WERI-Rb-1 (cell line): ENCODE measurements at regions not wholly inside any gene's neighbourhood (a gene's known extent, or its start where the extent isn't known, plus 50 kb on each side); places are given as distances from the start of the nearest gene placed in this dataset.

ENCODE experiments used
- DNase-seq: peaks from one replicate; pipeline ENCODE4 v3.0.0-alpha.2; 2020
- H3K27ac ChIP-seq: fragments of 250-450 bp; sonication (Bioruptor Pico); 2 replicates; pipeline ENCODE4 v1.5.1; 2020; ENCODE audit warnings: mild to moderate bottlenecking, moderate library complexity
- H3K27me3 ChIP-seq: fragments of 250-450 bp; sonication (Bioruptor Pico); 2 replicates; pipeline ENCODE4 v1.5.1; 2021; ENCODE audit warnings: mild to moderate bottlenecking, low read depth, moderate library complexity; ENCODE audit not compliant: insufficient read depth, severe bottlenecking
- H3K36me3 ChIP-seq: fragments of 250-450 bp; sonication (Bioruptor Pico); 2 replicates; pipeline ENCODE4 v1.5.1; 2020; ENCODE audit warnings: mild to moderate bottlenecking, moderate library complexity
- H3K4me3 ChIP-seq: 2 replicates; pipeline ENCODE4 v1.5.1; 2011; ENCODE audit warnings: low read depth, mild to moderate bottlenecking, control low read depth, low read length
- H3K9me3 ChIP-seq: fragments of 250-450 bp; sonication (Bioruptor Pico); 2 replicates; pipeline ENCODE4 v1.5.1; 2021; ENCODE audit warnings: mild to moderate bottlenecking, moderate library complexity; ENCODE audit not compliant: severe bottlenecking
- CTCF ChIP-seq: IDR thresholded peaks from 2 replicates; pipeline ENCODE4 v1.5.1; 2011; ENCODE audit warnings: low read depth, mild to moderate bottlenecking, control low read depth, inconsistent platforms, low read length

GRCh38 chr12:75760573-75761294 lies 249.3 kb upstream of the KRR1 start:
- no peaks in the 10 kb centered on the region for H3K36me3 ChIP-seq
- H3K27me3 ChIP-seq = no peaks in the 10 kb centered on the region
- peak overlapping the region; percentile 37; the same call in 1 of the 2 replicates for H3K27ac ChIP-seq
- no peak for DNase-seq
- no peak for TF ChIP-seq CTCF
- H3K9me3 ChIP-seq = no peaks in the 10 kb centered on the region
- H3K4me3 ChIP-seq = no peak overlapping the region

GRCh38 chr12:75759842-75760572 lies 248.6 kb upstream of the KRR1 start:
- no peak for DNase-seq
- no peak overlapping the region for H3K4me3 ChIP-seq
- no peak for TF ChIP-seq CTCF
- H3K27ac ChIP-seq = peak overlapping the region; percentile 37; the same call in 1 of the 2 replicates
- H3K36me3 ChIP-seq = no peaks in the 10 kb centered on the region
- no peaks in the 10 kb centered on the region for H3K27me3 ChIP-seq
- no peaks in the 10 kb centered on the region for H3K9me3 ChIP-seq

DNA sequence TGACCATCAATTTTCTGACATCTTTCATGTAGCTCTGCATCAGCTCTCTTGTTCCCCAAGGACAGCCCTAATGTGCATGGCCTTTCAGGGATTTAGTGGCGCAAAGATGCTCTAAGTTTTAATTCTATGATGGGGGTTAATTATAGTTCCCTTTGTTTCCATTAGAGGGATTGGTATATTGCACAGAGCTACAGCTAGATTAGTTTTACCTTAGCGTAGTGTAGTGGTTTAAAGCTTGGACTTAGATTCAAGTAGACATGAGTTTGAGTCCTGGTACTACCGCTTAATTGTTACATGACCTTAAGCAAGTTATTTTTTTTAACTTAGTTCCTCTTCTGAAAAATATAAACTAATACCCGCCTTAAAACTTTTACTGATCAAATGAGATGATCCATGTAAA lies 247.8 kb upstream of the KRR1 start:
- Histone ChIP-seq H3K27me3 (no peaks in the 10 kb centered on the region), H3K36me3 (no peaks in the 10 kb centered on the region), H3K9me3 (no peaks in the 10 kb centered on the region), H3K27ac (no peak overlapping the region), H3K4me3 (no peak overlapping the region)
- no peak for TF ChIP-seq CTCF
- no peak for DNase-seq

- DNase-seq = no peak
- Histone ChIP-seq H3K36me3 (no peaks in the 10 kb centered on the region), H3K27me3 (no peaks in the 10 kb centered on the region), H3K4me3 (no peak overlapping the region), H3K27ac (no peak overlapping the region), H3K9me3 (no peaks in the 10 kb centered on the region)
- TF ChIP-seq CTCF = no peak
These were observed 245.4 kb upstream of the KRR1 start for GRCh38 chr12:75756771-75757170.

- Histone ChIP-seq H3K27ac (no peak overlapping the region), H3K9me3 (no peaks in the 10 kb centered on the region), H3K27me3 (no peaks in the 10 kb centered on the region), H3K4me3 (no peak overlapping the region), H3K36me3 (no peaks in the 10 kb centered on the region)
- DNase-seq = no peak
- TF ChIP-seq CTCF = no peak
These were observed 244.7 kb upstream of the KRR1 start for GRCh38 chr12:75756111-75756510.
